Skeletal muscle cell (primary cell): ENCODE measurements at regions not wholly inside any gene's neighbourhood (a gene's known extent, or its start where the extent isn't known, plus 50 kb on each side); places are given as distances from the start of the nearest gene placed in this dataset.

Experiments used
- DNase-seq: peaks from one replicate; pipeline ENCODE4 v3.0.0-alpha.2; 2010; ENCODE audit warnings: low read depth
- H3K4me3 ChIP-seq: 2 replicates; pipeline ENCODE4 v1.5.1; 2011; ENCODE audit warnings: low read depth, mild to moderate bottlenecking, control low read depth, low read length, moderate library complexity

DNA sequence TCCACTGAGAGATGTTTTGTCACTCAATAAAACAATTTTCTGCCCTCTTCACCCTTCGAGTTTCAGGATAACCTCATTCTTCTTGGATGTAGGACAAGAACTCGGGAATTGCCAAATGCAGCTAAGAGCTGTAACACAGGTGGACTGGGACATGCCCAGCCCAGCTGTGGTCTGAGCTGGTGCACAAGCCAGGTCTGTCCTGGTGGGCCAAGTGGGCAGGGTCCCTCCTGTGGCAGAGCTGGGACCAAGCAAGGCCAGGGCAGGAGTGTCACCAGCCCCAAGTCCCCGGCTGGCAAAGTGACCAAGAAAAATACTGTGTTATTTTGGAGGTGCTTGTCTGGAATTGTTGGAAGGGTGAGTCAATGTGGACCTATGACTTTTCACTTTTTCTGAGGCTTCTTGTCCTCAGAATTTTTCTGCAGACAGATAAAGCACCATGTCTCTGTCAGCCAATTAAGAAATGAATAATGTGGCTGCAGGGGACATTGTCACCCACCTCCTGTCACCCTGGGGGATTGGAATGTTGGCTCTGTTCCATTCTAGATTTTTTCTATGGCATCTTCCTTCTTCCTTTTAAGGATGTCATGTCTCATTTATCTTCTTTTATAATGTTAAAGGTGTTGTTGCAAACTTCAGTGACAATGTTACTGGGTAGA is 645.2 kb upstream of the EPHA6 start:
- no peak overlapping the region for H3K4me3 ChIP-seq
- no peak for DNase-seq

DNA sequence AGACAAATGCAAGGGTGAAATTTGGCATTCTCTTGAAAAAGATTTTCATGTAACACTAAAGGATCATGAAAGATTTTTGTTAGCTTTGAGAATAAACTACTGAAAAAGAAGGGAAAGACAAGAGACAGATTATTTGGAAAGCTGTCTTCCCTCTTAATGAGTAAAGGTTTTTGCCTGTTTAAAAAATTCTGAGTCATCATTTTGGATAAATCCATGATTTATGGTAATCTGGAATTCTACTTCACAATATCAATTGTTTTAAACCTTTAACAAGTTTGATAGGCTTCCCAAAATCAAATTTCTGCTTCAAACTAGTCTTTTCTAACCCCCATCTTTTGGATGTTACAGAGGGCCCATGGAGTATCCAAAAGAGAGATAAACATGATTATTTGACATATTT is 641.5 kb upstream of the EPHA6 start:
- H3K4me3 ChIP-seq, result no peak overlapping the region
- DNase-seq, result no peak

DNA sequence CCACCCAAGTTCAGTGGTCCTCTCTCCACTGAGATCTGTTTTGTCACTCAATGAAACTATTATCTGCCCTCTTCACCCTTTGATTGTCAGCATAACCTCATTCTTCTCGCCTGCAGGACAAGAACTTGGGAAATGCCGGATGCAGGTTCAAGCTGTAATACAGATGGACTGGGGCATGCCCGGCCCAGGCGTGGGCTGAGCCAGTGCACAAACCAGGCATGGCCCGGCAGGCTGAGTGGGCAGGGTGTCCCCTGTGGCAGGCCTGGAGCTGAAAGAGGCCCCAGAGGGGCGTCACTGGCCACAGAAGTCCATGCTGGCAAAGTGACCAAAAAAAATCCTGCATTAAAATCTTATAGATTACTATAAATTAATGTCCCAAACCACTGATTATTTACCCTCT is 638.9 kb upstream of the EPHA6 start:
- no peak for DNase-seq
- no peak overlapping the region for H3K4me3 ChIP-seq

DNA sequence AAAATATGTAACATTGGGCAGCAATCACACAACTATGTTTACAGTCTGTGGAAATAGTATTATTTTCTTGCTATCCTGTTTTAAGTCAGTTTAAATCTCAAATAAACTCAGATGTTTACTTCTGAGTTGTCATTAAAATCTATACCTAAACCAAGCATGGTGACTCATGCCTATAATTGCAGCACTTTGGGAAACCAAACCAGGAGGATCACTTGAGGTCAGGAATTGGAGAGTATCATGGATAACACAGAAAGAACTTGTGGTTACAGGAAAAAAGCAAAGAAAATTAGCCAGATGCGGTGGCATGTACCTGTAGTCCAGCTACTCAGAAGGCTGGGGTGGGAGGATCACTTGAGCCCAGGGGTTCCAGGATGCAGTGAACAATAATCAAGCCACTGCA is 631.6 kb upstream of the EPHA6 start:
- H3K4me3 ChIP-seq, result no peak overlapping the region
- no peak for DNase-seq

DNA sequence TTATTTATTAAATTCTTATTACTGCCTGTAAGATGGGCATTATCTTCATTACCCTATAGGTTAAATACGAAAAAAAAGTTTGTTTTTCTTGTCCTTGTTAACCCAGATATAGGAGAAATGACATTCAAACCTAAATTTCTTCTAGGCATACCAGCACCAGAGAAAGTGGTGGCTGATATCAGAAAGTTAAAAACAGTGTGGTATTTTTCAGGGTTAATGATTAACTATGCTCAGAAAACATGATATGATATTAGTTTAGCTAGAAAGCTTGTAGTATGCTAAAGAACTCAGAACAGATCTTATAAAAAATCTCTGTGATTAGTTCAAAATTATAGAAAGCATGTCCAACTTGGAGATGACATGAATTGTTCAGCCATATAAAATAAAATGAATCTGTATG is 630.5 kb upstream of the EPHA6 start:
- no peak for DNase-seq
- no peak overlapping the region for H3K4me3 ChIP-seq

DNA sequence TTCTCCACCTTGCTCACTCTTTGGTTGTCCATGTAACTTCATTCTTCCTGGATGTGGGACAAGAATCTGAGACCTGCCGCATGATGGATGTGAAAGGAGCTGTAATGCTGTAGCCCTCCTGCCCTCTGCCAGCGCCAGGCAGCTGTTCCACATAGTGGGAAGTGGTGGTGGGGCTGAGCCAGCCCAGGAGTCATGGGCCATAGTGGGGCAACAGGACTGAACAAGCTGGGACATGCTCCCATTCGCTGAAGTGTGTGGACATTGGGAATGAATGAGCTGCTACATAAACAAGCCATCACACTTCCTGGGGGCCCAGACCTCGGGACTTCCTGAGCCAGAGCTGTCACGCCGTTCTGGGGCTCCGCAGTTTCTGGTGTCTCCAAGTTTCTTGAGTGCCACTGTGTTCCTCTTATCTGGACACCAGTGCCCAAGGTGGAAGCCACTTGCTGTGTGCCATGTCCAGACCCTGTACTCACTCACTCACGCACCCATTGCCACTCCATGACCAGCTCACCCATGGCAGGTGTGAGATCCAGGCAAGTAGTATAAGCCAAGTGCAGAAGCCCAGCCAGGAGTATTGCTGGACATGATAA is 624.3 kb upstream of the EPHA6 start:
- no peak for DNase-seq
- no peak overlapping the region for H3K4me3 ChIP-seq

DNA sequence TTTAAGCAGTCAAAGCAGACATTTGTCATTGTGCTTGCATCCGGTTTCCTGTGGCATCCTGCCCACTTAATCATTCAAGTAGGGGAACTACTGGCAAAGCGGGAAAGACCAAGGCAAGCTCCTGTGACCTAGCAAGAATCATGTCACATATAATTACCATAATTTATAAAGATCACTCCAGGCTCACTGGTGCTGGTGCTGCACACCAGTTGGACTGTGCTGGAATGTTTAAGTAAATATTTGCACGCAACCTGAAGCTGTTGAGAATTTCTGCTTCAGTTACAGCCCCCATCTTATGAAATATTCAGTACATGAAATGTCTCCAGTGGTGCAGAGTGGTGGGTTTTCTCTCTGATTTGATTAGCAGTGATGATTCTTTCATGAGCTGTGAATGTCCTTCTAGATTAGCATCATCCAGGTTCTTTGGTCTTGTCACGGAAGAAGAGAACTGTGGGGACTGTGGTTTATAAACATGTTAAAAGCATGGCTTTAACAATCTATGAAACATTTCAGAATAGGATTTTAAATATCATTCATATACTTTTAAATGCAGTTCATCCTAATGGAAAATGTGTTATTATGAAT is 621.3 kb upstream of the EPHA6 start:
- H3K4me3 ChIP-seq, result no peak overlapping the region

DNA sequence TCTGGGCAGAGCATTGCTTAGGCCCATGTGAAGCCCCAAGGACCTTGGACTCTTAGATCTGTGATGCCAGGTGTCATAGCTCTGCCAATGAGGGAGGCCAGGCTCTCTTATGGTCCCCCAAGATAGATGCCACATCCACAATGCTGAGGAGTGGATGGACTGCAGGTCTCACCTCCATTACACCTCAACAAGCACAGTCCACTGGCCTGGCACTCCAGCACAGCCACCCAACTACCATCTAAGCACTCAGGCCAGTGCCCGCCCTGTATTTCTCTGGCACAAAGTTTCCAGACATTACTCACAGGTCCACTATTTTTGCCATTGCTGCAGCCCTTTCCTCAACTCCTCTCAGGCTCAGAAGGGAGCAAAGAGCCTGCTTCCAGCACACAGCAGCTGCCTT is 613.5 kb upstream of the EPHA6 start:
- no peak overlapping the region for H3K4me3 ChIP-seq
- no peak for DNase-seq

More for the DNA sequence above, 621.3 kb upstream of the EPHA6 start:
- no peak for DNase-seq

DNA sequence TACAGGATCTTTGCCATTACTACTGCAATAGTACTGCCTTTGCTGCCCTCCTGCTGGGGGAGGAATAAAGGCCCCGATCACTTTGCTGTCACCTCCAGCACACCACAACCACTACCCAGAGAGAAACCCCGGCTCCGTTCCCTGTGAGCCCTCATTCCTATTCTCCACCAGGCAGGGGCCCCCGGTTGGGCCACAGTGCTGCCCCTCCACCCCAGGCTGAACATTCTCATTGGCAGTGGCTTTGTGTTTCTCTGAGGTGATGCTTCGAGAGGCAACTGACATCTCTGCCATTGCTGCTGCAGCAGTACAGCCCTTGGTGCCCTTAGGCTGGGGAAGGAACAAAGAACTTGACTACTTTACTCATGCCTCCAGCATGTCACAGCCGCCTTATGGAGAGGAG is 612.9 kb upstream of the EPHA6 start:
- H3K4me3 ChIP-seq, result no peak overlapping the region
- no peak for DNase-seq

DNA sequence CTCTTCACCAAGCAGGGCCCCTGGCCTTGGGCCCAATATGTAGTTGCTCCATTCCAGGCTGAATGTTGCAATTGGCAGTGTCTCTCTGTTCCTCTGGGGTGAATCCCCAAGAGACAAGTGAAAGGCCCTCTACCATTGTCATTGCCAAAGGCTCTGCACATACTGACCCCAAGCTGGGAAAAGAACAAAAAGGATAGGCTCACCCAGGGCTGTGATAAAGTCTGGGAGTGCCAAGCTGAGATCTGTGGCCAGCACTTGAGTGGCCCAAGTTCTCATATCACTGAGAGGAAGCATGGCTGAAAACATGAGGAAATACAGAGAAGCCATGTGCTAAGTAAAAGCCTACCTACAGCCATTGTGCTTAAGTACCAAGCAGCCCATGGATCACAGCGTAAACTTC is 612.2 kb upstream of the EPHA6 start:
- no peak overlapping the region for H3K4me3 ChIP-seq
- no peak for DNase-seq

DNA sequence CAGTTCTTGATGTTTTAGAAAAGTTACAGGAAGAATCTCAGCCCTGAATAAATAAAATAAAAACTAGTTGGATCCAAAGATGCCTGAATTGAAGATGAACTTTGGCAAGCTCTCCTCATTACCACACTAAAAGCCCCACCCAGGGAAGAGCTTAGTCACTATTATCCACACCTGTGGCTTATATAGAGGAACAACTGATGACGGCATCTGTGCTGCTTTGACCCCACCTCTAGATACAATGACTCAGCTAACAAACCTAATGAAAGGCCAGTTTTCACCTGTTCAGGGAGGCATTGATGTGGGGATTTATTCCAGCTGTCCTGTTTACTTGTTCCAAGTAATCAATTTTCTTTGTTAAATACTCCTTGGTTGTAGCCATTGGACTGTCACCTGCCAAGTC is 604.7 kb upstream of the EPHA6 start:
- no peak for DNase-seq
- H3K4me3 ChIP-seq, result no peak overlapping the region

DNA sequence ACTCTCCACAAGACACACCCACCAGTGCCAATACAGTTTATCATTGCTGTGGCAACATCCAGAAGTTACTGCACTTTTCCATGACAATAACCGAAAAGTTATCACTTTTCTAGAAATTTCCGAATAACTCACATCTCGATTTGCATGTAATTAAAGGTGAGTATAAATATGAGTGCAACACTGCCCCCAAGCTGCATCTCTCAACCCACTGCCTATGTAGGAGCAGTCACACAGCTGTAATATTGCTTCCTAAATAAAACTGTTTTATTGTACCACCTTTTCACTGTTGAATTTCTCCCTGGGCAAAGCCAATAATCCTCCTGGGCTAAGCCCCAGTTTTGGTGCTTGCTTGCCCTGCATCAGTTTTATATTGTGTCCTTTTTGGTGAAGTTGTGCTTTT is 601.0 kb upstream of the EPHA6 start:
- no peak overlapping the region for H3K4me3 ChIP-seq
- no peak for DNase-seq

DNA sequence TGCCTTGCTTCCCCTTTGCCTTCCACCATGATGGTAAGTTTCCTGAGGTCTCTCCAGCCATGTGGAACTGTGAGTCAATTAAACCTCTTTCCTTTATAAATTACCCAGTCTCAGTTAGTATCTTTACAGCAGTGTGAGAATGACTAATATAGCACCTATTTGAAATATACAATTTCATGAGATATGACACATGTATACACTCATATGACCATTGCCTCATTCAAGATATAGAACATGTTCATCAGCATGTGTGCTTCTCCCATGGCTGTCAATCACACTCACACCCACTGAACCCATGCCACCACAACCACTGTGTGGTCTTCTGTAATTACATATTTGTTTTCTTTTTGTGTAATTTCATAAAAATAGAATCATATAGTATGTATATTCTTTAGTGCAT is 599.5 kb upstream of the EPHA6 start:
- no peak for DNase-seq
- no peak overlapping the region for H3K4me3 ChIP-seq

DNA sequence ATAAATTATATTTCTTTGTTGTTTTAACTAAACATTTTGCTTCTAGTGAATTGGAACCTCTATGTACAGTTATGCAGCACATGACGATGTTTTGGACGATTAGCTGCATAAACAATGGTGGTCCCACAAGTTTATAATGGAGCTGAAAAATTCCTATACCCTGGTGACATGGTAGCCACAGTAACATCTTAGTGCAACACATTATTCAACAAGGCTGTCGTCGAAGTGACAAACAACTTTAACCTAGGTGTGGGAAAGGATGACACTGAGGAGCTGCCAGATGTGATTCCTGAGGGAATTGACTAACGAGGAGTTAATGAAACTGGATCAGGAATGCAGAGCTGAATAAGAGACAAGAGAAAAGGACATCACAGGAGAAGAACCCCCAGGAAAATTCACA is 588.9 kb upstream of the EPHA6 start:
- DNase-seq, result no peak
- no peak overlapping the region for H3K4me3 ChIP-seq

DNA sequence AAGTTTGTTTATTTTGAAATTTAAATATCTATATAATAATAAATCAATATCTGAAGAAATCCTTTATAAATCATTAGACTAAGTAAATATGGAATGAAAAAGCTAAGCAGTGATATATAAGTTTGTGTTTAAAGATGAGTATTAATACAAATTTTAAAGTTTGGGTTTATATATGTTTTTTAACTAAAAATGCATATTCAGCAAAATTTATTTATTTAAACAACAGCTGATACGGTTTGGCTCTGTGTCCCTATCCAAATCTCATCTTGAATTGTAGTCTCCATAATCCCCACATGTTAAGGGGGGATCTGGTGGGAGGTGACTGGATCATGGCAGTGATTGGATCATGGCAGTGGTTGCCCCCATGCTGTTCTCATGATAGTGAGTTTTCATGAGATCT is 580.7 kb upstream of the EPHA6 start:
- DNase-seq, result no peak
- no peak overlapping the region for H3K4me3 ChIP-seq

DNA sequence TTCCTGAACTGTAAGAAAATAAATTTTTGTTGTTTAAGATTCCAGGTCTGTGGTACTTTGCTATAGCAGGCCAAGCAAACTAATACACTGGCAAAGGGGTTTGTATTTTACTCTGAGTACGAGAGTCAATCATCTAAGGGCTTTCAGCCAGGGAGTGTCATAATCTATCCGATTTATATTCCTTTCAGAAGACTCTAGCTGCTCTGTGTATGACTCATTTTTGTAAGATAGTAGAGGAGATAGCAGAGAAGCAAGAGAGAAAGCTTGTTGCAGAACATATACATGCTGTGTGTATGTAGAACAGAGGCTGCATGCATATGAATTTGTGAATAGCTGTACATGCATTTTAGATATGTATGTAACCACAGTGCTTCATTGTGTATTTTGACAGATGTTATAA is 577.9 kb upstream of the EPHA6 start:
- DNase-seq, result no peak
- H3K4me3 ChIP-seq, result no peak overlapping the region

DNA sequence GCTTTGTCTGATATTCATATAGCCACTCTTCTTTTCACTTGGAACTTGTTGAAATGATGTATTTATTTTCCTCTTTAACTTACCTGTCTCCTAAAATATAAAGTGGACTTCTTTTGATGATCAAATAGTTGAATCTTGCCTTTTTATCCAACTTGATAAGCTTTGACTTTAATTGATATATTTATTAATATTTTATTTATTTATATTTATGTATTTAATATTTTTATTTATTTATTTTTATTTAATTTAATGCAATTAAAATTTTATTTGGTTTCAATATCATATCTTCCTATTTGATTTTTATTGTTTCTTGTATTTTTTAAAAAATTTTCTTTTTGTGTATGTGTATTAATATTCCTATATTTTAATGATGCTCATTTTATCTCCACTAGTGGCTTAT is 555.1 kb upstream of the EPHA6 start:
- no peak for DNase-seq
- no peak overlapping the region for H3K4me3 ChIP-seq

DNA sequence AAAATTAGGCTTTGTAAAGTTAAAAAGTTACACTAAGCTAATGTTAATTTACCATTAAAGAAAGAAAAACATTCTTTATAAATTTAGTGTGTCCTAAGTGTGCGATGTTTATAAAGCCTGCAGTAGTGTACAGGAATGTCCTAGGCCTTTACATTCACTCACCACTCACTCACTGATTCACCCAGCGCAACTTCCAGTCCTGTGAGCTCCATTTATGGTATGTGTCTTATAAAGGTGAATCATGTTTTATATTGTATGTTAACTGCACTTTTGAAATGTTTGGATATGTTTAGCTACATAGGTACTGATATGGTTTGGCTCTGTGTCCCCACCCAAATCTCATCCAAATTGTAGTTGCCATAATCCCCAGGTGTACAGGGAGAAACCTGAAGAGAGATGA is 549.7 kb upstream of the EPHA6 start:
- no peak for DNase-seq
- no peak overlapping the region for H3K4me3 ChIP-seq

DNA sequence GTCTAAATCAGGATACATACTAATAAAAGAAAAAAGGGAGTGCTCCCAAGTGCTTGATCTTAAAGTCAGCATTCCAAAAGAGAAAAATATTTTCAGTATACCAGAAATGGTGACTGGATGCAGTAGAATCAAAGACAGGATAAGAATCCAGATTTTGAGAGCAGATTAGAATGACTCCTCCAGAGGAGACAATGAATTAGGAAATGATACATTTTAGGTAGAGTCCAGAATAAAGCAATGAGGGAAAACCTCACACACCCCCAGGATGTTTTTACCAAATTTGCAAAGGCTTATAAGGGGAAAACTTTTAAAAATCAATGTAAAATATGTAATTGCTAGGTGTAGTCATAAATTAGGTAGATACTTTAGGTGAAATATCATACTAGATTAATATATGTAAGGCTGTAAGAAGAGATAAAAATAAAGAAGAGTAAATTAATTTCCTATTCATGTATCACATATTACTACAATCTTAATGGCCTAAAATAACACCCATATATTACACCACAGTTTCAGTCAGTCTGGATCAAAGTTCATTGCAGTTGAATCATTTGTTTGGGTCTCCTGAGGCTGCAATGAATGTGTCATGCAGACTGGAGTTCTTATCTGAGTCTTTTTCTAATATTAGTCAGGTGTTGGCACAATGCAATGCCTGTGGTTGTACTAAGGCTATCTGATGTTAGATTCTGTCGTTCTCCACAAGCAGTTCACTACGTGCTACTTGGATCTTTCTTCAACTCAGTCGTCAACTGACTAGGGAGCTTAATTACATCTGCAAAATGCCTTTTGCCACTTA is 547.8 kb upstream of the EPHA6 start:
- no peak overlapping the region for H3K4me3 ChIP-seq
- DNase-seq, result peak; percentile 1

DNA sequence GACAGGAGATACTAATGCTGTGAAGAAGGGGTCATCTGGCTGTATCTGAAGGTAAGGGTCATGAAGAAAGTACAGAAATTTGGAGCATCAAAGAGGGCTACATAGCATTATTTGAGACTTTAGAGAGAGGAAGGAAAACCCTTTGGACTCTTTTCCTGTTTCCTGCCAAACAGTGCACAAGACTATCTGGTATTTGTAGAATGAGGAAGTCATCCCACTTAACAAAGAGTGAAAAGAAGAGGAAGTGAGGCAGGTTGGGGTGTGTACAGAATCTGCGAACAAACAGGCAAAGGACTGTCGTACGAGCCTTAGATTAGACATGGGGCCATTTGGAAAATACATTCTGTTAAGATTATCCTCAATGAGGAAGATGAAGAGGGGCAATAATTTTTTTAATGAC is 546.8 kb upstream of the EPHA6 start:
- H3K4me3 ChIP-seq, result no peak overlapping the region
- DNase-seq, result no peak

DNA sequence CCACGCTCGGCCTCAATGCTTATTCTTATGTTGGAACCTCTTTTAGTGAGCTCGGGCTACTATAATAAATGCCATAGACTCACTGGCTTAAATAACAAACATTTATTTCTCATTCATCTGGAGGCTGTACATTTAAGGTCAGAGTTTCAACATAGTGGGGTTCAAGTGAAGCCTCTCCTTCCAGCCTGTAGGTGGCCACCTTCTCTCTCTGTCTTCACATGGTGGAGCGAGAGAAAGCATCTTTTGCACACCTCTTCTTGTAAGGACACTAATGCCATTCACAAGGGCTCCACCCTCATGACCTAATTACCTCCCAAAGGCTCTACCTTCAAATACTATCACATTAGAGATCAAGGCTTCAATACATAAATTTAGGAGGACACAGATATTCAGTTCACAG is 520.3 kb upstream of the EPHA6 start:
- DNase-seq, result no peak
- no peak overlapping the region for H3K4me3 ChIP-seq
